Transverse colon (tissue), 4 donors: ENCODE measurements at regions not wholly inside any gene's neighbourhood (a gene's known extent, or its start where the extent isn't known, plus 50 kb on each side); places are given as distances from the start of the nearest gene placed in this dataset.

Experiments used
- DNase-seq: peaks from one replicate; pipeline ENCODE4 v3.0.0-alpha.2; 2019
- H3K27ac ChIP-seq, 4 donors: fragments of 200-600 bp; sonication (generic); 2 replicates each; pipeline ENCODE4 v1.5.1; 2016 to 2018; ENCODE audit warnings: inconsistent platforms in 4 of 4
- H3K27me3 ChIP-seq: fragments of 200-600 bp; sonication (generic); 2 replicates; pipeline ENCODE4 v1.5.1; 2017; ENCODE audit warnings: inconsistent platforms
- H3K36me3 ChIP-seq, 4 donors: fragments of 200-600 bp; sonication (generic); 2 replicates each; pipeline ENCODE4 v1.5.1; 2017 to 2019; ENCODE audit warnings: inconsistent platforms in 4 of 4
- H3K4me1 ChIP-seq, 4 donors: fragments of 200-600 bp; sonication (generic); 2 replicates each; pipeline ENCODE4 v1.5.1; 2017 to 2020; ENCODE audit warnings: inconsistent platforms in 4 of 4
- H3K4me3 ChIP-seq, 4 donors: fragments of 200-600 bp; sonication (generic); 1 replicate in 1 of 4; 2 replicates in 3 of 4; pipeline versions ENCODE4 v1.5.1 to v1.6.1; 2017 to 2019; ENCODE audit warnings: inconsistent platforms in 4 of 4
- H3K9me3 ChIP-seq, 2 donors: fragments of 200-600 bp; sonication (generic); 2 replicates each; pipeline ENCODE4 v1.5.1; 2017 to 2019; ENCODE audit warnings: inconsistent platforms in 2 of 2
- CTCF ChIP-seq, 5 experiments: fragments of 200-600 bp in 3 of 5; fragments of 450-650 bp in 2 of 5; sonication (generic) in 3 of 5; IDR thresholded peaks; 1 replicate in 2 of 5; 2 replicates in 3 of 5; pipeline ENCODE4 v1.5.1; 2016 to 2017; ENCODE audit warnings: antibody characterized with exemption in 5 of 5, inconsistent platforms in 3 of 5, mild to moderate bottlenecking in 2 of 5, moderate library complexity in 1 of 5
- EP300 ChIP-seq: sonication (generic); formaldehyde crosslinking; IDR thresholded peaks from one replicate; pipeline ENCODE4 v1.6.1; 2017; ENCODE audit warnings: antibody characterized with exemption, low read depth
- POLR2A ChIP-seq: fragments of 450-650 bp; IDR thresholded peaks from one replicate; pipeline ENCODE4 v1.6.1; 2016; ENCODE audit warnings: antibody characterized with exemption, mild to moderate bottlenecking, moderate library complexity
- POLR2AphosphoS5 ChIP-seq, 3 donors: sonication (generic); formaldehyde crosslinking; IDR thresholded peaks; one replicate each; pipeline ENCODE4 v1.6.1; 2016; ENCODE audit warnings: antibody characterized with exemption in 3 of 3
- WGBS, 2 donors: methylation state at CpG; one replicate each; pipeline ENCODE4 v1.1.5; 2018; ENCODE audit warnings: low coverage in 1 of 2; 5-methylcytosine and 5-hydroxymethylcytosine counted together
- in situ Hi-C, 4 donors: fragments of 200-750 bp; cut with MboI; loops; one replicate each; pipeline versions ENCODE4 v1.15.0 to v1.15.1; 2017; ENCODE audit warnings: low sequenced_read_pairs in 3 of 4, low pct_ligation_motif_present in 1 of 4, low pct_unique_long_range_greater_than_20kb in 1 of 4
- intact Hi-C: fragments of 100-400 bp; cut with DNase I; formaldehyde crosslinking; loops from one replicate; pipeline ENCODE4 v1.15.1; 2023; ENCODE audit warnings: low total_unique reads

GRCh38 chr11:33509632-33510031 is 191.0 kb downstream of the C11orf91 start:
- intact Hi-C loops (no loop called here), in situ Hi-C loops (no loop called here)
- no peaks in the 10 kb centered on the region for H3K9me3 ChIP-seq
- no peak for DNase-seq
- H3K36me3 ChIP-seq: no peaks in the 10 kb centered on the region
- no peak overlapping the region for H3K27ac ChIP-seq
- H3K27me3 ChIP-seq: peaks cover 5% of the 10 kb centered on the region
- no peak for TF ChIP-seq EP300
- TF ChIP-seq CTCF (IDR thresholded peaks at IDR 0.05): no peak
- TF ChIP-seq POLR2AphosphoS5 (IDR thresholded peaks at IDR 0.05): no peak
- TF ChIP-seq POLR2A: no peak
- H3K4me1 ChIP-seq: no peaks in the 10 kb centered on the region
- 0 to 67% methylated on average over 1 to 3 of the region's 3 CpGs for WGBS, 2 donors
- no peak overlapping the region for H3K4me3 ChIP-seq

- intact Hi-C loops: no loop called here
- no peak for DNase-seq
- Histone ChIP-seq H3K9me3 (no peaks in the 10 kb centered on the region), H3K36me3 (no peaks in the 10 kb centered on the region), H3K27me3 (peaks cover 5% of the 10 kb centered on the region), H3K4me3 (no peak overlapping the region), H3K27ac (no peak overlapping the region), H3K4me1 (no peaks in the 10 kb centered on the region)
- in situ Hi-C loops: no loop called here
- TF ChIP-seq POLR2AphosphoS5 (IDR thresholded peaks at IDR 0.05) (no peak), POLR2A (no peak), EP300 (no peak), CTCF (IDR thresholded peaks at IDR 0.05) (no peak)
- 38 to 53% methylated on average over 1 to 3 of the region's 3 CpGs for WGBS, 2 donors
Observed at GRCh38 chr11:33507967-33508366, 192.7 kb downstream of the C11orf91 start.

GRCh38 chr11:33507356-33507755 is 193.3 kb downstream of the C11orf91 start:
- no peaks in the 10 kb centered on the region for H3K36me3 ChIP-seq
- no peak overlapping the region for H3K27ac ChIP-seq
- 77 to 100% methylated on average over 1 to 3 of the region's 3 CpGs for WGBS, 2 donors
- intact Hi-C loops: no loop called here
- no peak overlapping the region for H3K4me3 ChIP-seq
- H3K9me3 ChIP-seq: no peaks in the 10 kb centered on the region
- in situ Hi-C loops: no loop called here
- H3K4me1 ChIP-seq: no peaks in the 10 kb centered on the region
- TF ChIP-seq POLR2AphosphoS5 (IDR thresholded peaks at IDR 0.05): no peak
- DNase-seq: no peak
- H3K27me3 ChIP-seq: peaks cover 5% of the 10 kb centered on the region

GRCh38 chr11:33505093-33505492 is 195.5 kb downstream of the C11orf91 start:
- Histone ChIP-seq H3K4me1 (no peaks in the 10 kb centered on the region), H3K4me3 (no peak overlapping the region), H3K36me3 (no peaks in the 10 kb centered on the region), H3K27ac (no peak overlapping the region), H3K9me3 (no peaks in the 10 kb centered on the region), H3K27me3 (no peaks in the 10 kb centered on the region)
- 64 to 69% methylated on average over 2 to 3 of the region's 3 CpGs for WGBS, 2 donors
- DNase-seq: no peak
- intact Hi-C loops: no loop called here
- in situ Hi-C loops: no loop called here
- TF ChIP-seq POLR2A: no peak
- TF ChIP-seq POLR2AphosphoS5 (IDR thresholded peaks at IDR 0.05): no peak
- TF ChIP-seq EP300: no peak
- TF ChIP-seq CTCF (IDR thresholded peaks at IDR 0.05): no peak

- no peaks in the 10 kb centered on the region for H3K9me3 ChIP-seq
- intact Hi-C loops (no loop called here), in situ Hi-C loops (no loop called here)
- H3K4me3 ChIP-seq: no peak overlapping the region
- no peak overlapping the region for H3K27ac ChIP-seq
- TF ChIP-seq EP300: no peak
- no peak for TF ChIP-seq CTCF (IDR thresholded peaks at IDR 0.05)
- TF ChIP-seq POLR2AphosphoS5 (IDR thresholded peaks at IDR 0.05): no peak
- no peak for TF ChIP-seq POLR2A
- no peaks in the 10 kb centered on the region for H3K36me3 ChIP-seq
- no peak for DNase-seq
- 13 to 22% methylated on average over 2 of the region's 2 CpGs for WGBS, 2 donors
- no peaks in the 10 kb centered on the region for H3K4me1 ChIP-seq
- no peaks in the 10 kb centered on the region for H3K27me3 ChIP-seq
Observed at GRCh38 chr11:33500861-33501479, 199.7 kb downstream of the C11orf91 start.
